Endothelial cell of umbilical vein (primary cell): ENCODE measurements at regions not wholly inside any gene's neighbourhood (a gene's known extent, or its start where the extent isn't known, plus 50 kb on each side); places are given as distances from the start of the nearest gene placed in this dataset.

Source experiments
- BruUV-seq: library from RNA; stranded (reverse); fragments of 400-500 nt; replicated peaks from 2 replicates; lab custom pipeline; 2021; lab: Mats Ljungman, UMichigan
- CTCF ChIA-PET: fragments of 300-600, 350-600 bp; sonication (Branson Sonifier 250); formaldehyde crosslinking; loops from one replicate; lab custom pipeline; 2021; ENCODE audit warnings: antibody characterized with exemption, inconsistent platforms; lab: Charles Lee
- POLR2A ChIA-PET: fragments of 300-600, 350-600 bp; sonication (Branson Sonifier 250); formaldehyde crosslinking; loops from one replicate; lab custom pipeline; 2021; ENCODE audit warnings: antibody characterized with exemption, inconsistent platforms; lab: Charles Lee
- DNase-seq: peaks from one replicate; pipeline ENCODE4 v3.0.0-alpha.2; 2011; ENCODE audit warnings: low read depth, low spot score
- FAIRE-seq: peaks from 2 replicates; lab custom pipeline; 2011; peaks lifted over from hg19 to GRCh38; lab: Jason Lieb, UNC
- H2AFZ ChIP-seq: 2 replicates; pipeline ENCODE4 v1.6.0; 2012; ENCODE audit warnings: low read depth, low read length, control low read depth, inconsistent platforms
- H3K27ac ChIP-seq: 2 replicates; pipeline ENCODE4 v1.5.1; 2011; ENCODE audit warnings: low read depth, mild to moderate bottlenecking, control low read depth, low read length, moderate library complexity; ENCODE audit not compliant: insufficient read depth
- H3K27me3 ChIP-seq, 2 experiments: 2 replicates each; pipeline versions ENCODE4 v1.6.0 to v1.6.1; 2011; ENCODE audit warnings: low read length in 2 of 2, mixed read lengths in 1 of 2; ENCODE audit not compliant: control insufficient read depth in 2 of 2, insufficient read depth in 2 of 2
- H3K36me3 ChIP-seq, 2 experiments: 2 replicates in 1 of 2; 3 replicates in 1 of 2; pipeline ENCODE4 v1.5.1; 2011; ENCODE audit warnings: low read length in 2 of 2, mild to moderate bottlenecking in 1 of 2, moderate library complexity in 1 of 2; ENCODE audit not compliant: control insufficient read depth in 2 of 2, insufficient read depth in 2 of 2; ENCODE audit errors: extremely low read depth in 1 of 2
- H3K4me1 ChIP-seq: 3 replicates; pipeline ENCODE4 v1.5.1; 2011; ENCODE audit warnings: mild to moderate bottlenecking, low read length; ENCODE audit not compliant: control insufficient read depth, insufficient read depth; ENCODE audit errors: extremely low read depth
- H3K4me2 ChIP-seq: 2 replicates; pipeline ENCODE4 v1.6.1; 2011; ENCODE audit warnings: low read length, control low read depth, mixed read lengths; ENCODE audit not compliant: insufficient read depth
- H3K4me3 ChIP-seq, 3 experiments: fragments of 200-600 bp in 1 of 3; sonication (generic), shearing (Covaris generic) in 1 of 3; replicated peaks in 1 of 3; 2 replicates each; pipeline ENCODE4 v1.5.1; 2011 to 2016; ENCODE audit warnings: control low read depth in 3 of 3, low read length in 3 of 3, mild to moderate bottlenecking in 2 of 3, inconsistent platforms in 1 of 3, low read depth in 1 of 3, moderate library complexity in 1 of 3; ENCODE audit not compliant: insufficient read depth in 1 of 3
- H3K79me2 ChIP-seq: 2 replicates; pipeline ENCODE4 v1.6.0; 2012; ENCODE audit warnings: low read length, inconsistent platforms; ENCODE audit not compliant: control insufficient read depth, insufficient read depth
- H3K9ac ChIP-seq: replicated peaks from 2 replicates; pipeline ENCODE3; 2011; ENCODE audit warnings: low read length, control low read depth; ENCODE audit not compliant: insufficient read depth; ENCODE audit errors: extremely low read depth
- H3K9me1 ChIP-seq: replicated peaks from 3 replicates; pipeline ENCODE4 v1.6.0; 2011; ENCODE audit warnings: mild to moderate bottlenecking, low read length; ENCODE audit not compliant: control insufficient read depth, insufficient read depth; ENCODE audit errors: extremely low read depth
- H3K9me3 ChIP-seq: replicated peaks from 2 replicates; pipeline ENCODE4 v1.5.1; 2012; ENCODE audit warnings: low read length, inconsistent platforms; ENCODE audit not compliant: control insufficient read depth, insufficient read depth
- H4K20me1 ChIP-seq: replicated peaks from 2 replicates; pipeline ENCODE3; 2011; ENCODE audit warnings: mild to moderate bottlenecking, low read length; ENCODE audit not compliant: control insufficient read depth, insufficient read depth; ENCODE audit errors: extremely low read depth
- EZH2 ChIP-seq: IDR thresholded peaks from 2 replicates; pipeline ENCODE4 v1.6.1; 2012; ENCODE audit warnings: borderline replicate concordance, low read depth, mild to moderate bottlenecking, moderate library complexity, low read length, inconsistent platforms; ENCODE audit not compliant: severe bottlenecking
- FOS ChIP-seq: IDR thresholded peaks from 2 replicates; pipeline ENCODE4 v1.6.1; 2011; ENCODE audit warnings: mild to moderate bottlenecking, low read length, moderate library complexity, borderline replicate concordance; ENCODE audit not compliant: insufficient read depth
- GATA2 ChIP-seq: IDR thresholded peaks from 2 replicates; pipeline ENCODE4 v1.7.0; 2011; ENCODE audit warnings: low read depth, mild to moderate bottlenecking, moderate library complexity, mixed read lengths, low read length; ENCODE audit not compliant: insufficient read length, insufficient read depth
- JUN ChIP-seq: IDR thresholded peaks from 2 replicates; pipeline ENCODE4 v1.6.1; 2011; ENCODE audit warnings: borderline replicate concordance, low read depth; ENCODE audit not compliant: insufficient read length, insufficient read depth
- MAX ChIP-seq: IDR thresholded peaks from 2 replicates; pipeline ENCODE4 v1.6.1; 2011; ENCODE audit not compliant: insufficient read depth, insufficient read length
- MYC ChIP-seq: IDR thresholded peaks from one replicate; pipeline ENCODE4 v1.6.1; 2011; ENCODE audit warnings: mild to moderate bottlenecking, low read depth, low read length
- POLR2A ChIP-seq: IDR thresholded peaks from 2 replicates; pipeline ENCODE4 v1.6.1; 2012; ENCODE audit warnings: low read depth, mild to moderate bottlenecking, control low read depth, low read length
- POLR2AphosphoS5 ChIP-seq: IDR thresholded peaks from 2 replicates; pipeline ENCODE4 v1.6.1; 2012; ENCODE audit warnings: low read depth, mild to moderate bottlenecking, control low read depth, low read length, moderate library complexity; ENCODE audit not compliant: insufficient read depth
- dilution Hi-C: fragments of 300-500 bp; cut with MboI; formaldehyde crosslinking; loops from one replicate; pipeline ENCODE4 v1.15.0; 2019; ENCODE audit warnings: low sequenced_read_pairs; ENCODE audit not compliant: extremely low pct_ligation_motif_present
- intact Hi-C: fragments of 100-400 bp; cut with micrococcal nuclease; formaldehyde crosslinking; loops from one replicate; pipeline ENCODE4 v1.10.0; 2022
- TF ChIP-seq, protein P1 (sequence below), 2 donors: IDR thresholded peaks; 1 replicate in 1 of 2; 2 replicates in 1 of 2; pipeline ENCODE4 v1.5.1; 2011; ENCODE audit warnings: low read length in 2 of 2, mild to moderate bottlenecking in 2 of 2, moderate library complexity in 2 of 2, control low read depth in 1 of 2, inconsistent platforms in 1 of 2, low read depth in 1 of 2; ENCODE audit not compliant: insufficient read depth in 1 of 2; ENCODE audit errors: extremely low read depth in 1 of 2

DNA sequence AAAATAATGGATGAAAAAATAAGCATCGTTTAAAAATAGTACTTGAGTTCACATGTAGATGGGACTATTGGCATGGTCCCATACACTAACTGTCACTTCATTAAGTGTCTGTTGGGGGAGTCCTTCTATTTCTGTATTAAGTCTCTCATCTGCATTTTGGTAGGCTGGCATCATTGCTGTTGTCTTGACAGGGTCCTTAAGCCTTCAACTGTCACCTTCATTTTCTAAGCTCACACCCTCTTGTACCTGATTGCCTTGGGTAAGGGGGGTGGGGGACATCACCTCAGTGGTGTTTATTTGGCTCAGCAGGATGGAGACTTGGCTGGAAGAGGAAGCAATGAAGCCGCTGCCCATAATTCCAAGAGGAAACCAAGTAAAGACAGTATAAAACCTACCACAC, 202.0 kb upstream of the VEPH1 start:
- H3K36me3 ChIP-seq: no peaks in the 10 kb centered on the region
- CTCF ChIA-PET: no interaction called here
- POLR2A ChIA-PET: no interaction called here
- no peak overlapping the region for H3K4me2 ChIP-seq
- H4K20me1 ChIP-seq: no peaks in the 10 kb centered on the region
- intact Hi-C loops: no loop called here
- no peaks in the 10 kb centered on the region for H3K27me3 ChIP-seq
- no peak for DNase-seq
- no peaks in the 10 kb centered on the region for H3K4me1 ChIP-seq
- no peak for FAIRE-seq
- no peak overlapping the region for H3K9ac ChIP-seq
- no peaks in the 10 kb centered on the region for H3K79me2 ChIP-seq
- no peaks in the 10 kb centered on the region for H3K9me1 ChIP-seq
- H2AFZ ChIP-seq: no peak overlapping the region
- no peak overlapping the region for H3K4me3 ChIP-seq
- no peaks in the 10 kb centered on the region for H3K9me3 ChIP-seq
- H3K27ac ChIP-seq: no peak overlapping the region
- TF ChIP-seq GATA2: no peak
- TF ChIP-seq POLR2A: no peak
- TF ChIP-seq, protein P1, sequence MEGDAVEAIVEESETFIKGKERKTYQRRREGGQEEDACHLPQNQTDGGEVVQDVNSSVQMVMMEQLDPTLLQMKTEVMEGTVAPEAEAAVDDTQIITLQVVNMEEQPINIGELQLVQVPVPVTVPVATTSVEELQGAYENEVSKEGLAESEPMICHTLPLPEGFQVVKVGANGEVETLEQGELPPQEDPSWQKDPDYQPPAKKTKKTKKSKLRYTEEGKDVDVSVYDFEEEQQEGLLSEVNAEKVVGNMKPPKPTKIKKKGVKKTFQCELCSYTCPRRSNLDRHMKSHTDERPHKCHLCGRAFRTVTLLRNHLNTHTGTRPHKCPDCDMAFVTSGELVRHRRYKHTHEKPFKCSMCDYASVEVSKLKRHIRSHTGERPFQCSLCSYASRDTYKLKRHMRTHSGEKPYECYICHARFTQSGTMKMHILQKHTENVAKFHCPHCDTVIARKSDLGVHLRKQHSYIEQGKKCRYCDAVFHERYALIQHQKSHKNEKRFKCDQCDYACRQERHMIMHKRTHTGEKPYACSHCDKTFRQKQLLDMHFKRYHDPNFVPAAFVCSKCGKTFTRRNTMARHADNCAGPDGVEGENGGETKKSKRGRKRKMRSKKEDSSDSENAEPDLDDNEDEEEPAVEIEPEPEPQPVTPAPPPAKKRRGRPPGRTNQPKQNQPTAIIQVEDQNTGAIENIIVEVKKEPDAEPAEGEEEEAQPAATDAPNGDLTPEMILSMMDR (IDR thresholded peaks at IDR 0.05; ENCODE audit: extremely low read depth in 1 of 2, insufficient read depth in 1 of 2, low read depth in 1 of 2, low read length in 2 of 2): no peak
- TF ChIP-seq MYC: no peak
- no peak for TF ChIP-seq FOS
- no peak for TF ChIP-seq MAX
- TF ChIP-seq EZH2: no peak
- TF ChIP-seq POLR2AphosphoS5: no peak
- no peak for TF ChIP-seq JUN
- dilution Hi-C loops: no loop called here
- no TSS peak for BruUV-seq
